ENCODE measurements at regions not wholly inside any gene's neighbourhood (a gene's known extent, or its start where the extent isn't known, plus 50 kb on each side); places are given as distances from the start of the nearest gene placed in this dataset.

DNA sequence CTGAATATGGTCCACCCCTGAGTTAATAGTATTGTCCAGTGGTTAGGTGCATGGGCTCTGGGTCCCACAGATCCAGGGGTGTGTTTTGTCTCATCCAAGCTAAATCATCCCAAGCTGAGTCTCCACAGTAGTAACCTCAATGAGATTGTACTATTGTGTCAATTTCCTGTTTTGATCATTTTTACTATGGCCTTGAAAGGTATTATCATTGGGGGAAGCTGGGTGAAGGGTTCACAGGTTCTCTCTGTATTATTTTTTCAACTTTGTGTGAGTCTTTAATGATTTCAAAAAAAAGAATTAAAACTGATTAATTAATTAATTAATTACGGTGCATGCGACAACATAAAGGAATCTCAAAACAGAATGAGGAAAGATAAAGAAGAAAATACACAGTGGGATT, 266.1 kb downstream of the MN1 start:
- no peak for DNase-seq

DNA sequence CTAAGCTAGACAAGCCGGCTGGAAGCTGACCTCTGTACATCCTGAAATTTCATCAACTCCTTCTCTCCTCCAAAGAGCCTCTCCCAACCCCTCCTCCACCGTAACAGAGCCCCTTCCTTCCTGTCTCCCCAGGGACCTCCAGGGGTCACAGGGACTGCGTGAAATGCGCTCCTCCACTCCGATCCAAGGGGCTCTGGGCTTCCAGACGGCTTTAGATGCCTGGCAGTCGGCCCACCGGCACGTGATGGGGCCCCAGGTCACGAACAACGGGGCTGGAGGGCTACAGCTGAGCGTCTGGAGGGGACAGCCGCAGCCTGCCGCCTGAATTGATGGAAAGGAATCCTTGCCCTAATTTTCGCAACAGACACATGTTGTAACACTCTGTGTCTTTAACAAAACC, 264.1 kb downstream of the MN1 start:
- no peak for DNase-seq

DNA sequence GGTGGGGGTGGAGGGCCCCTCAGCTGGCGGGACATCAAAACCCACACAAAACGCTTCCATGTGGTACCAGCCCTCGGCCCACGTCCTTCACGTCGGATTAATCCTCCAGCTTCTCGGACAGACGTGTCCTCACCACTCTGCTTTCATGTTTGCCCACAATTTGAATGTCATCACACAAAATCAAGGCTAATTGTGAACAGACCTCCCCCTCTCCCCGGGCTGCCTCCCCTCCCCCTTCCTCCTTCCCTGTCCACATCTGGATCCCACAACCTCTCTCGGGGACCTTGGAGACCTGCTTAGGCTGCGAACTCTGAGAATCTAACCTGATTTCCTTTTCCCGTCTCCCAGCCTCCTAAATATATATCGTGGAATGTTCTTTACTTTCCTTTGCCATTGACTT, 262.9 kb downstream of the MN1 start:
- DNase-seq: no peak

DNA sequence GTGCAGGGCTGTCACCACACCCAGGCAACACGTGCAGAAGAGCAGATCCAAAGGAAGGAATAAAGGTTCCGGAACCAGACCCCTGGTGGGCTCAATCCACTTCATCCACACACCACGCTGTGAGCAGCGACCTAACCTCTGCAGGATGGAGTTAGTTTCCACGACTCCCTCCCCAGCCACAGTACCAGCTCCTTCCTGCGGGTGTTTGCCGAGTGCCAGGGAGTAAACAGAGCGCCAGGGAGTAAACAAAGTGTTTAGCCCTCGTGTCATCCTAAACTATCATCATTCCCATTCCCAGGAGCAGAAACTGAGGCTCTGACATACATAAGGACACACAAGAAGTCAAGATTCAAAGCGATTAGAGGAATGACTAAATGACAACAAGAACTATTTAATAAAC, 261.3 kb downstream of the MN1 start:
- DNase-seq: no peak

DNA sequence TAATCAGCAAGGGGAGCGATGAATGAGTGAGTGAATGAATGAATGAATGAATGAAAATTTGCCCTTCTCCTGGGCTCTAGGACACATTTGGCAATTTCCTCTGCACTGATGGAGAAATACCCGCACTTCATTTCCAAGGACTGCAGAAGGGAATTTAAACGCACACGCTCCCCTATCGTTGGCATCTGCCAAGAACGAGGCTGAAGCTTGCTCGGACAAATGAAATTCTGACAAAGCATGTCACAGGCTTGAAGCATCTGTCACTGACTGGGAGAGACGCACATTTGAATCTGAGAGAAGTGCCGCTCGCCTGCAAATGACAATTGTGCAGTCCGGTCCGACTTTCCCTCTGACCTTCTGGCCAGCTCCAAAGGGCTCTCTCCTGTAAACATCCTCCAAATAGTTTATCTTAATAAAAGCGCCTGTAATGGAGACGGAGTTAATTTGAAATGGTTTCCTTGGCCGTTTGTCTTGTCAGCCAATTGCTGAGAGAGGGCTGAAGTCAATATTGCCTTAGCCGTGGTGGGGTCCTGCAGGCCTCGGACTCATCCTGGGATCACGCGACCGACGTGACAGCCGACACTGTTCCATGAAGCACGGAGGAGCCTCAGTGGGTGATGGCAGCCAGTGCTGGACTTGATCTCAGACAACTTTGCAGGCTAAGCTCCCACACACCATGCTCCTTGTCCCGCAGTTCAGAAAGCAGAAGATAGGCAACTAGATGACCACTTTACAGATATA, 260.7 kb downstream of the MN1 start:
- peak; percentile 25 for DNase-seq

DNA sequence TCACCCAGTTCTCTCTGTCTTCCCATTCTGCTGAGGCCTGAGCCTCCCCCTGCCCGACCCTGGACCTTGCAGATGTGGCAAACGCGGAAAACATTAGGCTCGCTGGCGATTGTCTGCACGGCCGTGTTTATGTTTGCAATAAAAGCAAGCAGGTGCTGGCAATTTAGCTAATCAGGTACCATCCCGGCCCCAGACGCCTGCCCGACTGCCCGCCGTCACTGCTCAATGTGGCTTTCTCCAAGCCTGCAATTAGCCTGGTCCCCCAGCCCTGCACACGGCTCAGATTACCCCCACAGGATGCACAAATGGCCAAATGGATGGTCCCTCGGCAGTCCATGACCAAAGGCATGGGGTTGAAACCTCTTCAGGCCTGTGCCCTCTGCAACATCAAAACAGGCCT, 259.7 kb downstream of the MN1 start:
- no peak for DNase-seq

DNA sequence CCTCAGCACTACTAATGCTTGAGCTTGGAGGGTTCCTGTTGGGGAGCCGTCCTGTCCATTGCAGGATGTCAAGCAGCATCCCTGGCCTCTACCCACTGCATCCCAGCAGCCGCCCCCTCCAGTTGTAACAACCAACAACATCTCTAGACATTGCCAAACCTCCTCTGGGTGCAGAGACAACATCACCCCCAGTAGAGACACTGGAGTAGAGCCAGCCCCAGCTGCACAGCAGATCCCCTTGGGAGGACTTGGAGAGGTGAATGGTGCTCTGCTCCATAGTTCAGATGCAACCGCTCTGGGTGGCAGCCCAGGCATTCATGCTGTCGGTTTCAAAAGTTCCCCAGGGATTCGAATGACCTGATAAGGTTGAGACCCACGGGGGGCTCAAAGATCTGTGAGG, 259.0 kb downstream of the MN1 start:
- peak; percentile 9 for DNase-seq

DNA sequence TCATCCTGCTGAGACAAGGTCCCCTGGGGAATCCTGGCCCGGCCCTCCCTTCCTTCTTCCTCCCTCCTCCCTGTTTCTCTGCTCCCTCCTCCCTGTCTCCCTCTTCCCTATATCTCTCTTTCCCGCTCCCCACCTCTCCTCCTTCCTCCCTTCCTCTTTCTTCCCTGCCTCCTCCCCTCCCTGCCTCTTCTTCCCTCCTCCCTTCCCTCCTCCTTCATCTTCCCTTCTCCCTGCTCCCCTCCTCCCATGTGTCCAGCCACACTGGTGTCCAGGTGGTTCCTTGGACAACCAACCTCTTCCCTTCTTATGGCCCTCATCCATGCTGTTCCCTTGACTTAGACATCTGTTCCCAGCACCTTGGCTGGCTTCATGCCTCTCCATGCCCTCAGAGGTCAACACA, 258.1 kb downstream of the MN1 start:
- no peak for DNase-seq

DNA sequence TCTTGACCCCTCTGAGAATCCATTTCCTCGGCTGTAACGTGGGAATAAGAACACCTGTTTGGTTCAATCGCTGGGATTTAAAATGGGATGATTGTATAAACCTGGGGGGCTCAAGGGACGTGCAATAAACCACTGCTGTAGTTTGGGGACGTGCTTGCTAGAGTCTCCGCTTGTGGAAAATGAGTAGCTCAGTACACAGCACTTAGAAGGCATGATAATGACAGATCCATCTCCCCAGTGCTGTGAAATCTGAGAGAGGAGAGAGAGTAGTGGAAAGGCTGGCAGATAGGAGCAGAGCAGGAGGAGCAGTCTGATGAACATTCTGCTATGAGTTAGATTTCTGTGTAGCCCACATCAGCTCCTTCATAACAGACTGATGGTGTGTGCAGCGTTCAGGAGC, 256.5 kb downstream of the MN1 start:
- no peak for DNase-seq

DNA sequence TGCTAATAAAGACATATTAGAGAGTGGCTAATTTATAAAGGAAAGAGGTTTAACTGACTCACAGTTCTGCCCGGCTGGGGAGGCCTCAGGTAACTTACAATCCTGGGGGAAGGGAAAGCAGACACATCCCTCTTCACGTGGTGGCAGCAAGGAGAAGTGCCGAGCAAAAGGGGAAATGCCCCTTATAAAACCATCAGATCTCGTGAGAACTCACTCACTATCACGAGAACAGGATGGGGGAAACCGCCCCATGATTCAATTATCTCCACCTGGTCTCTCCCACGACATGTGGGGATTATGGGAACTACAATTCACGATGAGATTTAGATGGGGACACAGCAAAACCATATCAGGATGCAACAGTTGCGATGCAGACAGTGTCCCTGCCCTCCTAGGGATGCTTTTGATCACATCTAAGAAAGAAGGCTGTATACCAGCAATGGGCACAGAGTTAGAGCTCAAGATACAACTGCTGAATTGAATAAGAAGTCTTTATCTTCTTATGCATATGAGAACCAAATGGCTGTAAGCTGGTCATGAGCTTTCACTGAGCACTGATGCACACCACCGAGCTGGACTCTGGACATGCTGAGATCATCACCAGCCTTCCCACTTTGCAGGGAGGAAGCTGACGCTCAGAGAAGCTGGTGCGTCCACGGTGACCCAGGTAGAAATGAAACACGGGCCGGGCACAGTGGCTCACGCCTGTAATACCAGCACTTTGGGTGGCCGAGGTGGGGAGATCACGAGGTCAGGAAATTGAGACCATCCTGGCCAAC, 255.2 kb downstream of the MN1 start:
- no peak for DNase-seq

DNA sequence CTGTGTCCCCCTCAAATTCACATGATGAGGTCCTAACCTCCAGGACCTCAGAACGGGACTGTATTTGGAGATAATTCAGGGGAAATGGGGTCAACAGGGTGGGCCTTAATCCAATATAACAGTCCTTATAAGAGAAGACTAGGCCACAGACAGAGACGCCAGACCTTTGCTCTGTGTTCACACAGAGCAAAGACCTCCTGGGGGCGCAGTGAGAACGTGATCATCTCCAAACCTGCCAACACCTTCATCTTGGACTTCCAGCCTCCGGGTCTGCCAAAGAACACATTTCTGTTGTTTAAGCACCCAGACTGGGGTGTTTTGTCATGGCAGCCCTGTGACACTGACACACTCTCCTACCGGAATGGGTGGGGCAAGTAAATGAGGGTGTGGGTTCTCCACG, 250.2 kb downstream of the MN1 start:
- DNase-seq: no peak

DNA sequence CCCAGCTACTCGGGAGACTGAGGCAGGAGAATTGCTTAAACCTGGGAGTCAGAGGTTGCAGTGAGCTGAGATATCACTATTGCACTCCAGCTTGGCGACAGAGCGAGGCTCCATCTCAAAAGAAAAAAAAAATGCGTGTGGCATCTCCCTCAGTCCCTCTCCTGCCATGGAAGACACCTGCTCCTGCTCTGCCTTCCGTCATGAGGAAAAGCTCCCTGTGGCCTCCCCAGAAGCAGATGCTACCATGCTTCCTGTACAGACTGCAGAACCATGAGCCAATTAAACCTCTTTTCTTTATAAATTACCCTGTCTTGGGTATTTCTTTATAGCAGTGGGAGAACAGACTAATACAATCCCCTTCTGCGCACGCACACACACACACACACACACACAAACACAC, 249.4 kb downstream of the MN1 start:
- DNase-seq: no peak

DNA sequence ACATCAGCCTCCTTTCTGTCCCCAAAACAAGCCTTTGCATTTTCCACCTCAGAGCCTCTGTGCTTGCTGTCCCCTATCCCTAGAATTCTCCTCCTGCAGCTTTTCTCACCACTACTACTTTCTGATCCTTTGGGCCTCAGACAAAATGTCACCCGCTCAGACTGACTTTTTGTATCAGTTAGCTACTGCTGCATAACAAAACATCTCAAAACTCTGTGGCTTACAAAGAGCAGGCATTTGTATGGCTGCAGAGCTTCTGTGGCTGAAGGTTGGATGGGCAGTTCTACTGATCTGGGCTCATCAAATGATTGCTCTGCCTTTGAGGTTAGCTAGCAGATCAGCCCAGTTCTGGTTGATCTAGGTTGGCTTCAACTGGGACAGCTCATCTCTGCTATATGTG, 248.7 kb downstream of the MN1 start:
- DNase-seq: no peak

DNA sequence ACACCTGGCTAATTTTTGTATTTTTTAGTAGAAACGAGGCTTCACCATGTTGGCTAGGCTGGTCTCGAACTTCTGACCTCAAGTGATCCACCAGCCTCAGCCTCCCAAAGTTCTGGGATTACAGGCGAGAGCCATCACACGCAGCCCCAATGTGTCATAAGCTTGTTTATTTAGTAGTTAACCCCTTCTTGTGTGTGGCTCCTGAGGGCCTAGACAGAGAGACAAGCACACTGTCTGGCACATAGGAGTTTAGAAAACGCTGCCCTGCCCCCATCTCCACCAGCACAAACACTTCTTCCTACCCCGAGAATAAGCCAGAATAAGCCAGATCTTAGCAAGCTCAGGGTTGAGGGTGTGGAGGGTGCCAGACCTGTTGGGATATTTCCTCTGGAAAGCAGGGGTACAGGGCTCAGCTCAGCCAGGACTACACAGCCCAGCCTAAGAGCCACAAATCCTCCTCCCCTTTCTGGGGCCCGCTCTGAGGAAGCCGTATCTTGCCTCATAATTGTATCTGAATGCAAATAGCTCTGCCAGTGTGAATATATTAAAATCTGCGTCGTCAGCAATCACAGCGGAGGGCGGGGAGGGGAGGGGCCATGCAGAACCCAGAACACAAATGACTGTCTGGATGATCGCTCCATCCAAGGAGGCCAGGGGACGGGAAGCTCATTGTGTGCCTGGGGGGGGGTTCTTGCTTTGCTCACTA, 247.3 kb downstream of the MN1 start:
- DNase-seq: no peak

DNA sequence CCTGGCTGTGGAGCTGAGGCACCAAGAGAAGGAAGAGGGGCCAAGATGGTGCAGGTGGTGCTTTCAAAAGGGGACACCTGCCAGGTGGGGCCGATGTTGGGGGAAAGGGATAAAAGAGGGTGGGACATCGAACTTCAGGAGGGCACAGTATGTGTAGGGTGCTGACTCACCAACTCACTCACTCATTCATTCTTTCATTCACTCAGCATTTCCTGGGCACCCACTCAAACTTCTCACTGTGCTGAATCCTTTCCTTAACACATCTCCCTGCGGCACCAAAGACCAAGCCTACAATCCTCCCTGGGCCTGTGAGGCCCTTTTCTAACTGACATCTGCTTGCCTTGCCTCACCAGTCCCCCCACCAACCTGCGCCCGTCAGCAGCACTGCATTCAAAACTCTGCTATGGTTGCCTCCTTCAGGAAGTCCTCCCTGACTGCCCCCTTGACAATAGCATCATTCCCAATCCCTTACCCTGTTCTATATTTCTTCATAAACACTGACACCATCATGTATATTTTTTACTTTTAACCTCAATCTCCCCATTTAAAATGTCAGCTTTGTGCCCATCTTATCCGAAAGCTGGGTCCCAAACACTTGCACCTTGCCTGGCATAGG, 246.6 kb downstream of the MN1 start:
- DNase-seq: no peak

DNA sequence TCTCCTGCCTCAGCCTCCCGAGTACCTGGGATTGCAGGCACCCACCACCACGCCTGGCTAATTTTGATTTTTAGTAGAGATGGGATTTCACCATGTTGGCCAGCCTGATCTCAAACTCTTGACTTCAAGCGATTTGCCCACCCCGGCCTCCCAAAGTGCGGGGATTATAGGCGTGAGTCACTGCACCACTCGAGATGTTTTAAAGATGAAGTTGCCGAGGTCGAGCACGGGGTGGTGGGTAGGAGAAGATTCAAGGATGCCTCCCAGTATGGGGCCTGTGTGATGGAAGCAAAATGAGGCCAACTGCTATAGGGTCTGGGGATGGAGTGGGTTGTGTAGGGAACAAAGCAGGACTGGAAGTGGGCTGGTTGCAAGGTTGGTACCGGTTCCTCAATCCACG, 245.2 kb downstream of the MN1 start:
- no peak for DNase-seq

DNA sequence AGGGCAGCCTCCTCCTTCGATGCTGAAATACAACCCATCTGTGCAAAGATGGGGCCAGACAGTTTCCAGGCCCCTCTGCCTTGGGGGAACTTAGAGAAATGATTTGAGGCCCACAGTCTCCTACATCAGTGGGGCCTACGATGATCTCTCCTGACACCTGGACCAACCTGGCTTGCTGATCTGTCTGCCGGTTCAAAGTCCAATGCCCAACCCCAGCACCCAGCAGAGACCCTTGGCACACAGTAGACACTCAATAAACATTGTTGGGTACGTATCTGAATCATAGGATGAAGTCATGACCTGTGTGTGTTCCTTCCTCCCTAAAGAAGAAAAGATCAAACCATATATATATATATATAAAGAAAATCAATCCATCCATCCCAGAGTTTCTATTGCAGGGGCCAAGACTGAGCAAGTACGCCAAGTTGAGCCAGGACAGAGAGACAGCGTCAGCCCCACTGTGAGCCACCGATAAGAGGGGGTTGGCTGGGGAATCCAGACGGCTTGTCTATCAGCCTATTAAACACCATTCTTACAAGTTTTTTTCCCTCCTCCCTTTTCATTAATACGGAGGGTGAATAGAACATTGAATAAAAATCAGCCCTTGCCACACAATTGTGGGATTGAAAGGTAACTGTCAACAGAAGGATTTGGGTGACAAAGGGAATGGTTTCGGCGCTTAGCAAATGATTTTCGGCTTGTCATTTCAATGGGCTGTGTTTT, 244.1 kb downstream of the MN1 start:
- no peak for DNase-seq

DNA sequence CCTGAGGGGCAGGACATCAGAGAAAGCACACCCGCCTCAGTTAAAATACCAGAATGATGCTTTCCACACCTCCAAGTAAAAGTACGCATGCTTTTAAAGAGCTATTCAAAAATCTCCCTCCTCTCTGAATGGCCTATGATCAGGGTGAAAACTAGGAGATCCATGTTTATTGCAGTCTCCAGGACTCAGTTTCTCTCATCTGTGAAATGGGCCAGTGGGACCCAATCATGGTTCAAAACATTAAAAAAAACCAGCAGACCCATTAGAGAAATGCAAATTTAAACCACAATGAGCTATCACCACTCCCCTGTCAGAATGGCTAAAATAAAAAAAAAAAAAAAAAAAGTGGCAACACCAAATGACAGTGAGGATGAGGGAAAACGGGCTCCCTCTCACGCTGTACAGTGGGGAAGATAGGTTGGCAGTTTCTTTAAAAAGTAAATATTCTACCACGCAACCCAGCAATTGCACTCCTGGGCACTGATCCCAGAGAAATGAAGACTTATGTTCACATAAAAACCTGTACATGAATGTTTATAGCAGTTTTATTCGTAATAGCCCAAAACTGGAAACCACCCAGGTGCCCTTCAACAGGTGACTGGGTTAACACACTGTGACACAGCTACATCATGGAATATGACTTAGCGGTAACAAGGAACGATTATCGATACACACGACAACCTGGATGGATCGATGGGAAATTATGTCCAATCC, 242.7 kb downstream of the MN1 start:
- DNase-seq: no peak

DNA sequence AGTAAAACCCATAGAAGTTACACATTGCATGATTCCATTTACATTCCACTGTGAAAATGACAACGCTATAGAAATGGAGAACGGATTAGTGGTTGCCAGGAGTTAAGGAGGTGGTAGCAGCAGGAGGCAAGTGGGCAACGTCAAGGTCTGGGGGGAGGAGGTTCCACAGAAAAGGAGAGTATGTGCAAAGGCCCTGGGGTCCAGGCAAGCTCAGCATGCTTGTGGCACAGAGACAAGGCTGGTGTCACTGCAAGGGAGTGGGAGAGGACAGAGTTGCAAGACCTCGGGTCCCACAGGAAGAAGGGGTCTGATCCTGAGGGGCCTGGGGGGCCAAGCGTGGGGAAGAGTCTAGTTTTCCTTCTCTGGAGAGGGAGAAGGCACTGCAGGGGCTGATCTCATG, 240.8 kb downstream of the MN1 start:
- DNase-seq: no peak

DNA sequence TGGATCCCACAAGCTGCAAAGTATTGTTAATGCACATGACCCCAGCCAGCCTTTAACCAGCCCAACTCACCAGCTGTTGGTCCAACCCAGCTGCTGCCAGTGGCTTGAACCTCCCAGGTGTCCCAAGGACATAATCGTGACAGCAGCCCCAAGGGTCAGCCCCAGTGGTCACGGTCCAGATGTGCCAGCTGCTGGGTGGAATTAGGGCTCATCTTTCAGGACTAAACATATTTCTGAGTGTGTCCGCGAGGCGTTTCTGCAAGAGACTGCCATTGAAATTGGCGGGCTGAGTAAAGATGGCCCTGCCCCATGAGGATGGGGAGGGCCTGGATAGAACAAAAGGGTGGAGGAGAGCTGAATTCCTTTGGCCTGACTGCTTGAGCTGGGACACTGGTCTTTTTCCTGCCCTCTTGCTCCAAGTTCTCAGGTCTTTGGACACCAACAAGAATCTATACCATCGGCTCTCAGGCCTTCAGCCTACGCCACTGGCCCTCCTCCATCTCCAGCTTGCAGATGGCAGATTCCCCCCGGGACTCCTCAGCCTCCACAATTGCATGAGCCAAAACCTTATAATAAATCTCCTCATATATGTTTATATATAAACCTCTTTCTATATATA, 240.2 kb downstream of the MN1 start:
- no peak for DNase-seq

DNA sequence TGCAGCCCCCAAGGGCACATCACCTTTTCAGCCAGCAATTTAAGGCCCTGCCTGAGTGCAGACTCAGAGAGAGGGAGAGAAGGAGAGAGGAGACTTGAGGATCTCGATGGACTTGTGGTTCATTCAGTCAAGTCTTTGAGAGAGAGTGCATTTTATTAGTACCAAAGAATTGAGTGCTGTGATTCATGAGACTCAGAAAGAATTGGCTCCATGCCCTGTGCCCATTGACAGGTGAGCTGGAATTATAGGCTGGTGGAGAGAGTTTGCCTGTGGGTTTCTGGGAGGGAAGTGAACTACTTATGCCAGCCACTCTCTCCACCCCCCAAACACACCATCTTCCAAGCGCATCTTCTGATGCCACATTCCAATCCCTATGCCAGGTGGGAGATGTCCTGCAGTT, 236.8 kb downstream of the MN1 start:
- no peak for DNase-seq

DNA sequence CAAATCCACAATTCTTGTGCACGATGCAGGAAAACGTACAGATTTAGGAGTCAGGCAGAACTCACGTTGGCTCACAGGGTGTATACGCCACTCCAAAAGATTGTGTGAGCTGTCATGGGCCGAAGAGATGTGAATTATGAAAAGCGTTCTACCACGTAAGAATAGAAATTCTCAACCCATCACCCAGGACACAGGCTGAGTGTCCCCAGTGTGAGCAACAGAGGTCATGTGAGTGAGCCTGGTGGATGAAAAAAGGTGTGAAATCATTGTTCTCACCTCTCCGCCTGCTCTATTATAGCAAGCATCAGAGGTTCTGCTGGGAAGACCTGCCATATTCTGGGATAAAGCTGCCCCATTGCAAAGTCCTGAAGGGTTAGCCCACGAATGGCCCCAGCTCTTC, 235.0 kb downstream of the MN1 start:
- no peak for DNase-seq

Data from NCI-H1694 treated with DMSO at 0.1 percent for 48 hours (cell line).